ENCODE measurements at regions not wholly inside any gene's neighbourhood (a gene's known extent, or its start where the extent isn't known, plus 50 kb on each side); places are given as distances from the start of the nearest gene placed in this dataset.
A peak's percentile ranks its signal among the peaks of the same experiment; 100 is the strongest.

- ATAC-seq (ENCODE audit: low read depth) (no peak), DNase-seq (peak; percentile 12)
- POLR2A ChIA-PET = interaction anchor here (0.5 kb wide), 1 partner anchor 1140 kb away, joined by 3 read pairs; no protein-coding TSS in a partner anchor
- no peak overlapping the region for H3K4me3 Mint-ChIP-seq
- no peaks in the 10 kb centered on the region for H3K27me3 Mint-ChIP-seq
- no peaks in the 10 kb centered on the region for H3K4me1 Mint-ChIP-seq
- H3K36me3 Mint-ChIP-seq = no peaks in the 10 kb centered on the region
- H3K9me3 Mint-ChIP-seq = no peaks in the 10 kb centered on the region
- H3K27ac Mint-ChIP-seq = no peak overlapping the region
Observed at GRCh38 chr11:134513585-134514120, 101.6 kb upstream of the B3GAT1 start.

DNA sequence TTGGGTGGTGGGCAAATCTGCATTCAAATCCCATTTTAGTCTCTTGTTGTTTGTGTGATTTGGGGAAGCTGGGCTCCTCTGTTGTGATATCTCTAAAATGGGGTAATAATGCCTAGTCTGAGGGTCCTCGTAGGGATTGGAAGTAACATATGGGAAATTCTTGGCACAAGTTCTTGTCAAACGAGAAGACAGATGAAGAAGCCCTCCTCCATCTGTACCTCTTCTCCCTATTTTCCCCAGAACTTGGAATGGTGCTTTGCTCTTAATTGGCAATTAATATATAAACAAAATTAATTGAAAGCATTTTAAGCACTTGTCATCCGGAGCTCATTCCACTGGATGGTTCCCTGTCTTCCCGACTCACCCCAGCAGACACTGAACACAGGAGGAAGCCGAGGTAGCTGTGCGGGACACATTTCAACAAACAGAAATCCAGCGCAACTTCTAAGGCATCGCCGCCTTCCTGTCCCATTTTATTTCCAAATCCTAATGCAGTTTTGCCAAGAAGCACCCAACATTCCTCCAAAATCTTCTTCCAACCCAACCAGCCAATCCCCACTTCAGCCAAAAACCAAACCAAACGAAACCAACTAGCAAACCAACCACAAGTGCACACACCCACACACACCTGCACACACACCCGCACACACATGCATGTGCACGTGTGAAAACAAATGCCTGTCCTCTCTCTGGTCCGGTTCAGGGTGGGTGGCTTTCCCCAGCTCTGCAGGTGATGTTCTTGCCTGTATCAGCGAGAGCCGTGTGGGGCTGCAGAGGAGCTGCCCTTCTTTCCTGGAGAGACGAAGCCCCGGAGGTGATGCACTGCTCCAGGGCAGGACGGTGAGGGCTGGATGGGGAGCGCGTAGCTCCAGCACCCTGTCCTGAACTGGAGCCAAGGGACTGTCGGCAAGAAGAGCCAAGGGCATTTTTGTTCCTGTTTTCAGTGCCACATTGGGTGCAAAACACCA lies 100.8 kb upstream of the B3GAT1 start:
- no peaks in the 10 kb centered on the region for H3K36me3 Mint-ChIP-seq
- no peaks in the 10 kb centered on the region for H3K27me3 Mint-ChIP-seq
- DNase-seq = peak; percentile 12
- no peaks in the 10 kb centered on the region for H3K9me3 Mint-ChIP-seq
- ATAC-seq (ENCODE audit: low read depth) = no peak
- H3K4me1 Mint-ChIP-seq = no peaks in the 10 kb centered on the region
- no peak overlapping the region for H3K4me3 Mint-ChIP-seq
- POLR2A ChIA-PET = no interaction called here
- H3K27ac Mint-ChIP-seq = no peak overlapping the region

DNA sequence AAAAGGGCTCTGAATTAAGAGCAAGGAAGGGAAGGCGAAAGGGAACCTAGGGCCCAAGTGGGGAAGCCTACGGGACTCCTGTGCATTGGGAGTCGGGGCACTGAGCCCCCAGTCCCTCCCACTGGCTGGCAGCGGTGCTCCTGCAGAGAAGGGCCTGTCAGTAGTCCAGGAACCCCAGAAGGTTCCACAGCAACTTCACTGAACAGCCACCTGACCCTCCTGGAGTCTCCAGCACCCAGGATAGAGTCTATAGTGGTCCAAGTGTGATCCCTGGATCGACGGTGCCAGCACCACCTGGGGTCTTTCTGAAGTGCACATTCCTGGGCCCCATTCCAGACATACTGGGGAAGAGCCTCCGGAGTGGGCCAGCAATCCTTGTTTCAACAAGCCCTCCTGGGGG lies 100.0 kb upstream of the B3GAT1 start:
- no peak overlapping the region for H3K4me3 Mint-ChIP-seq
- DNase-seq (peak; percentile 8), ATAC-seq (ENCODE audit: low read depth) (no peak)
- no peak overlapping the region for H3K27ac Mint-ChIP-seq
- no peaks in the 10 kb centered on the region for H3K36me3 Mint-ChIP-seq
- H3K9me3 Mint-ChIP-seq = no peaks in the 10 kb centered on the region
- H3K4me1 Mint-ChIP-seq = no peaks in the 10 kb centered on the region
- POLR2A ChIA-PET = no interaction called here
- H3K27me3 Mint-ChIP-seq = no peaks in the 10 kb centered on the region

DNA sequence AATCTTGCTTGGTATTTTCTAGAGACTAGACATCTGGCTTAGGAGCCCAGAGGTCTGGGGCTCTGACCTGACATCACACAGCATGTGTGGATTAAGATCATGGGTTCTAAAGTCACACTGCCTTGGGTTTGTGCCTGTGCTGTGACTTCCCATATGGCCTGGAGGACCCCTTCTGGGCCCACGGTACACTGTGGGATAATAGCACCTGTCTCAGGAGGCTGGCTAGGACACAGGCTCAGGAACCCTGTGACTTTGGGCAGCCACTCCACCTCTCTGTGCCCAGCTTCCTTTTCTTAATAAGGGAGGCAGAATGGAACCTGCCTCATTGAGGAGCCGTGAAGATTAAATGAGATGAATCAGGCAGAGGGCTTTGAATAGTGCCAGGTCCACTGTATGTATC lies 99.2 kb upstream of the B3GAT1 start:
- no peaks in the 10 kb centered on the region for H3K9me3 Mint-ChIP-seq

GRCh38 chr11:134510233-134511040 lies 98.4 kb upstream of the B3GAT1 start:
- H3K9me3 Mint-ChIP-seq = no peaks in the 10 kb centered on the region
- H3K4me3 Mint-ChIP-seq = no peak overlapping the region
- DNase-seq (peak; percentile 17), ATAC-seq (ENCODE audit: low read depth) (no peak)
- no peaks in the 10 kb centered on the region for H3K4me1 Mint-ChIP-seq
- POLR2A ChIA-PET = no interaction called here
- H3K36me3 Mint-ChIP-seq = no peaks in the 10 kb centered on the region
- H3K27ac Mint-ChIP-seq = no peak overlapping the region
- no peaks in the 10 kb centered on the region for H3K27me3 Mint-ChIP-seq

More for the DNA sequence above, 99.2 kb upstream of the B3GAT1 start:
- POLR2A ChIA-PET = no interaction called here
- Mint-ChIP-seq H3K36me3 (no peaks in the 10 kb centered on the region), H3K27me3 (no peaks in the 10 kb centered on the region), H3K4me1 (no peaks in the 10 kb centered on the region), H3K4me3 (no peak overlapping the region), H3K27ac (no peak overlapping the region)
- DNase-seq = no peak
- ATAC-seq (ENCODE audit: low read depth) = no peak

- DNase-seq (peak; percentile 13), ATAC-seq (ENCODE audit: low read depth) (no peak)
- no peaks in the 10 kb centered on the region for H3K36me3 Mint-ChIP-seq
- no peak overlapping the region for H3K27ac Mint-ChIP-seq
- H3K9me3 Mint-ChIP-seq = no peaks in the 10 kb centered on the region
- peaks cover 2% of the 10 kb centered on the region for H3K27me3 Mint-ChIP-seq
- POLR2A ChIA-PET = no interaction called here
- H3K4me3 Mint-ChIP-seq = no peak overlapping the region
- no peaks in the 10 kb centered on the region for H3K4me1 Mint-ChIP-seq
Observed at GRCh38 chr11:134509381-134510232, 97.6 kb upstream of the B3GAT1 start.

GRCh38 chr11:134508219-134508990 lies 96.4 kb upstream of the B3GAT1 start:
- Mint-ChIP-seq H3K27ac (no peak overlapping the region), H3K9me3 (no peaks in the 10 kb centered on the region), H3K36me3 (no peaks in the 10 kb centered on the region), H3K27me3 (peaks cover 8% of the 10 kb centered on the region), H3K4me1 (no peaks in the 10 kb centered on the region), H3K4me3 (no peak overlapping the region)
- ATAC-seq (ENCODE audit: low read depth) (no peak), DNase-seq (peak; percentile 20)
- POLR2A ChIA-PET = no interaction called here

- Mint-ChIP-seq H3K4me1 (no peaks in the 10 kb centered on the region), H3K27me3 (peaks cover 8% of the 10 kb centered on the region), H3K9me3 (no peaks in the 10 kb centered on the region), H3K27ac (no peak overlapping the region), H3K4me3 (no peak overlapping the region), H3K36me3 (no peaks in the 10 kb centered on the region)
- DNase-seq = no peak
- no peak for ATAC-seq (ENCODE audit: low read depth)
- POLR2A ChIA-PET = no interaction called here
Observed at GRCh38 chr11:134506046-134506445, 94.0 kb upstream of the B3GAT1 start.

- Mint-ChIP-seq H3K4me3 (no peak overlapping the region), H3K27me3 (peaks cover 8% of the 10 kb centered on the region), H3K36me3 (no peaks in the 10 kb centered on the region), H3K9me3 (no peaks in the 10 kb centered on the region), H3K4me1 (no peaks in the 10 kb centered on the region), H3K27ac (no peak overlapping the region)
- DNase-seq (no peak), ATAC-seq (ENCODE audit: low read depth) (no peak)
- POLR2A ChIA-PET = no interaction called here
Observed at GRCh38 chr11:134505125-134505524, 93.1 kb upstream of the B3GAT1 start.

- no peaks in the 10 kb centered on the region for H3K36me3 Mint-ChIP-seq
- H3K27ac Mint-ChIP-seq = no peak overlapping the region
- H3K9me3 Mint-ChIP-seq = no peaks in the 10 kb centered on the region
- peak; percentile 9 for DNase-seq
- POLR2A ChIA-PET = no interaction called here
- no peak overlapping the region for H3K4me3 Mint-ChIP-seq
- H3K27me3 Mint-ChIP-seq = peaks cover 8% of the 10 kb centered on the region
- H3K4me1 Mint-ChIP-seq = no peaks in the 10 kb centered on the region
- ATAC-seq (ENCODE audit: low read depth) = no peak
Observed at GRCh38 chr11:134504146-134504905, 92.3 kb upstream of the B3GAT1 start.

DNA sequence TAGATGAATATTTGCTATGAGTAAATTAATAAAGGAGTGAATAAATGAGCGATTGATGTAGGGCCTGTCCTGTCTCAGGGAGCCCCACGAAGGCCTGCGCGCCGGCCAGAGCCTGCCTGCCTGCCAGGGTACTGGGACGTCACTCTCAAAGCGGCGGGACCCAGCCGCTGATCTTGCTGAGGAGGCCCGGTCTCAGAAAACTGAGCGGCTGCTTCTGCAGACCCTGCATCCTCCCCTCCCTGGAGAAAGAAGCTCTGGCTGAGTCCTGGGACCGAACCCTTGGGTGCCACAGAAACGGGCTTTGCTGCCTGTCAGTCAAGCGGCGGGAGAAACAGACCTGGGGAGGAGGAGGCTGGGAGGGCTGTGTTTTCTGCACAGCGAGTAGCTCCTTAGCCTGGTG lies 91.6 kb upstream of the B3GAT1 start:
- no peaks in the 10 kb centered on the region for H3K9me3 Mint-ChIP-seq
- DNase-seq = peak; percentile 8
- H3K27me3 Mint-ChIP-seq = peaks cover 8% of the 10 kb centered on the region
- no peak overlapping the region for H3K27ac Mint-ChIP-seq
- H3K4me1 Mint-ChIP-seq = no peaks in the 10 kb centered on the region
- no peak overlapping the region for H3K4me3 Mint-ChIP-seq
- H3K36me3 Mint-ChIP-seq = no peaks in the 10 kb centered on the region
- ATAC-seq (ENCODE audit: low read depth) = no peak
- POLR2A ChIA-PET = no interaction called here

GRCh38 chr11:134503100-134503499 lies 91.1 kb upstream of the B3GAT1 start:
- H3K27ac Mint-ChIP-seq = no peak overlapping the region
- no peaks in the 10 kb centered on the region for H3K9me3 Mint-ChIP-seq
- POLR2A ChIA-PET = no interaction called here
- ATAC-seq (ENCODE audit: low read depth) = no peak
- H3K4me3 Mint-ChIP-seq = no peak overlapping the region
- peak; percentile 15 for DNase-seq
- H3K36me3 Mint-ChIP-seq = no peaks in the 10 kb centered on the region
- no peaks in the 10 kb centered on the region for H3K4me1 Mint-ChIP-seq
- peaks cover 8% of the 10 kb centered on the region for H3K27me3 Mint-ChIP-seq

Data from activated naive CD8-positive, alpha-beta T cell treated with anti-CD3 and anti-CD28 coated beads, Interleukin-2, amount 10 ng/mL, durations not matched to agents 7 days and 5 days (primary cell).